ENCODE measurements at regions not wholly inside any gene's neighbourhood (a gene's known extent, or its start where the extent isn't known, plus 50 kb on each side); places are given as distances from the start of the nearest gene placed in this dataset.
"Not testable (repeated sequence)": the region's sequence is repeated elsewhere in the genome, so short reads cannot be mapped to it uniquely, and the experiment has no call there.

- H3K4me3 ChIP-seq (ENCODE audit: low read depth, low read length), result no peak overlapping the region
- no peak for TF ChIP-seq CTCF (IDR thresholded peaks at IDR 0.05; ENCODE audit: insufficient read depth, low read length)
- no peak for DNase-seq (ENCODE audit: low read depth)
These were observed 194.9 kb downstream of the DUSP6 start for GRCh38 chr12:89157413-89157812.

- H3K4me3 ChIP-seq (ENCODE audit: low read depth, low read length), result no peak overlapping the region
These were observed 195.4 kb downstream of the DUSP6 start for GRCh38 chr12:89156862-89157262.

GRCh38 chr12:89156340-89156739 is 196.0 kb downstream of the DUSP6 start:
- H3K4me3 ChIP-seq (ENCODE audit: low read depth, low read length), result no peak overlapping the region
- peak; percentile 38 for DNase-seq (ENCODE audit: low read depth)
- no peak for TF ChIP-seq CTCF (IDR thresholded peaks at IDR 0.05; ENCODE audit: insufficient read depth, low read length)

More at GRCh38 chr12:89156862-89157262, 195.4 kb downstream of the DUSP6 start:
- peak; percentile 59 for DNase-seq (ENCODE audit: low read depth)
- no peak for TF ChIP-seq CTCF (IDR thresholded peaks at IDR 0.05; ENCODE audit: insufficient read depth, low read length)

GRCh38 chr12:89155826-89156225 is 196.5 kb downstream of the DUSP6 start:
- TF ChIP-seq CTCF (IDR thresholded peaks at IDR 0.05; ENCODE audit: insufficient read depth, low read length), result no peak
- no peak overlapping the region for H3K4me3 ChIP-seq (ENCODE audit: low read depth, low read length)
- DNase-seq (ENCODE audit: low read depth), result no peak

- peak; percentile 27 for TF ChIP-seq CTCF (IDR thresholded peaks at IDR 0.05; ENCODE audit: insufficient read depth, low read length)
- H3K4me3 ChIP-seq (ENCODE audit: low read depth, low read length), result no peak overlapping the region
- DNase-seq (ENCODE audit: low read depth), result peak; percentile 28
These were observed 197.4 kb downstream of the DUSP6 start for GRCh38 chr12:89154743-89155499.

GRCh38 chr12:89153341-89153740 is 199.0 kb downstream of the DUSP6 start:
- DNase-seq (ENCODE audit: low read depth), result peak; percentile 48
- no peak for TF ChIP-seq CTCF (IDR thresholded peaks at IDR 0.05; ENCODE audit: insufficient read depth, low read length)

GRCh38 chr12:89151536-89151935 is 200.8 kb downstream of the DUSP6 start:
- DNase-seq (ENCODE audit: low read depth), result no peak
- H3K4me3 ChIP-seq (ENCODE audit: low read depth, low read length), result no peak overlapping the region
- no peak for TF ChIP-seq CTCF (IDR thresholded peaks at IDR 0.05; ENCODE audit: insufficient read depth, low read length)

More at GRCh38 chr12:89153341-89153740, 199.0 kb downstream of the DUSP6 start:
- no peak overlapping the region for H3K4me3 ChIP-seq (ENCODE audit: low read depth, low read length)

- DNase-seq (ENCODE audit: low read depth); H3K4me3 ChIP-seq (ENCODE audit: low read depth, low read length): not testable (repeated sequence)
These were observed 201.5 kb downstream of the DUSP6 start for GRCh38 chr12:89150789-89151188.
